ENCODE measurements at regions not wholly inside any gene's neighbourhood (a gene's known extent, or its start where the extent isn't known, plus 50 kb on each side); places are given as distances from the start of the nearest gene placed in this dataset.

- TF ChIP-seq, protein P1, sequence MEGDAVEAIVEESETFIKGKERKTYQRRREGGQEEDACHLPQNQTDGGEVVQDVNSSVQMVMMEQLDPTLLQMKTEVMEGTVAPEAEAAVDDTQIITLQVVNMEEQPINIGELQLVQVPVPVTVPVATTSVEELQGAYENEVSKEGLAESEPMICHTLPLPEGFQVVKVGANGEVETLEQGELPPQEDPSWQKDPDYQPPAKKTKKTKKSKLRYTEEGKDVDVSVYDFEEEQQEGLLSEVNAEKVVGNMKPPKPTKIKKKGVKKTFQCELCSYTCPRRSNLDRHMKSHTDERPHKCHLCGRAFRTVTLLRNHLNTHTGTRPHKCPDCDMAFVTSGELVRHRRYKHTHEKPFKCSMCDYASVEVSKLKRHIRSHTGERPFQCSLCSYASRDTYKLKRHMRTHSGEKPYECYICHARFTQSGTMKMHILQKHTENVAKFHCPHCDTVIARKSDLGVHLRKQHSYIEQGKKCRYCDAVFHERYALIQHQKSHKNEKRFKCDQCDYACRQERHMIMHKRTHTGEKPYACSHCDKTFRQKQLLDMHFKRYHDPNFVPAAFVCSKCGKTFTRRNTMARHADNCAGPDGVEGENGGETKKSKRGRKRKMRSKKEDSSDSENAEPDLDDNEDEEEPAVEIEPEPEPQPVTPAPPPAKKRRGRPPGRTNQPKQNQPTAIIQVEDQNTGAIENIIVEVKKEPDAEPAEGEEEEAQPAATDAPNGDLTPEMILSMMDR (conservative IDR thresholded peaks at IDR 0.05; ENCODE audit: low read depth, low read length), result no peak
- TF ChIP-seq MAFK (IDR thresholded peaks at IDR 0.05; ENCODE audit: low read depth, low read length), result no peak
- TF ChIP-seq POLR2A (IDR thresholded peaks at IDR 0.05; ENCODE audit: low read depth, low read length), result no peak
- TF ChIP-seq BHLHE40 (IDR thresholded peaks at IDR 0.05; ENCODE audit: low read depth, low read length), result no peak
- no peak for TF ChIP-seq CHD1 (IDR thresholded peaks at IDR 0.05; ENCODE audit: low read depth, low read length)
- TF ChIP-seq FOS (IDR thresholded peaks at IDR 0.05; ENCODE audit: low read depth, low read length), result no peak
- no peak for TF ChIP-seq RCOR1 (IDR thresholded peaks at IDR 0.05; ENCODE audit: insufficient replicate concordance, low read length)
- no peak for TF ChIP-seq CEBPB (IDR thresholded peaks at IDR 0.05; ENCODE audit: low read depth, low read length)
- TF ChIP-seq, protein P2, sequence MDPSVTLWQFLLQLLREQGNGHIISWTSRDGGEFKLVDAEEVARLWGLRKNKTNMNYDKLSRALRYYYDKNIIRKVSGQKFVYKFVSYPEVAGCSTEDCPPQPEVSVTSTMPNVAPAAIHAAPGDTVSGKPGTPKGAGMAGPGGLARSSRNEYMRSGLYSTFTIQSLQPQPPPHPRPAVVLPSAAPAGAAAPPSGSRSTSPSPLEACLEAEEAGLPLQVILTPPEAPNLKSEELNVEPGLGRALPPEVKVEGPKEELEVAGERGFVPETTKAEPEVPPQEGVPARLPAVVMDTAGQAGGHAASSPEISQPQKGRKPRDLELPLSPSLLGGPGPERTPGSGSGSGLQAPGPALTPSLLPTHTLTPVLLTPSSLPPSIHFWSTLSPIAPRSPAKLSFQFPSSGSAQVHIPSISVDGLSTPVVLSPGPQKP (IDR thresholded peaks at IDR 0.05; ENCODE audit: borderline replicate concordance, low read depth, low read length), result no peak
- no peak for TF ChIP-seq MXI1 (IDR thresholded peaks at IDR 0.05; ENCODE audit: borderline replicate concordance, low read depth, low read length)
- TF ChIP-seq RAD21 (IDR thresholded peaks at IDR 0.05; ENCODE audit: low read length), result no peak
- no peak for TF ChIP-seq MAZ (IDR thresholded peaks at IDR 0.05; ENCODE audit: borderline replicate concordance, low read depth, low read length)
- TF ChIP-seq USF2 (IDR thresholded peaks at IDR 0.05; ENCODE audit: low read depth, low read length), result no peak
- no peak for TF ChIP-seq RFX5 (IDR thresholded peaks at IDR 0.05; ENCODE audit: low read depth, low read length)
These were observed 451.0 kb upstream of the TRPC7 start for GRCh38 chr5:136816327-136816726.

Measured in IMR-90 (cell line).